Hepatocyte (in vitro differentiated cells): ENCODE measurements at regions not wholly inside any gene's neighbourhood (a gene's known extent, or its start where the extent isn't known, plus 50 kb on each side); places are given as distances from the start of the nearest gene placed in this dataset.

ENCODE experiments used
- EZH2 ChIP-seq: fragments of 200-600 bp; sonication (generic); IDR thresholded peaks from 2 replicates; pipeline ENCODE4 v1.6.1; 2016; ENCODE audit warnings: antibody characterized with exemption, mild to moderate bottlenecking, borderline replicate concordance
- TF ChIP-seq, protein P1 (sequence below): fragments of 200-600 bp; sonication (generic); IDR thresholded peaks from 2 replicates; pipeline ENCODE4 v1.5.1; 2016; ENCODE audit warnings: antibody characterized with exemption, mild to moderate bottlenecking; ENCODE audit not compliant: poor library complexity

DNA sequence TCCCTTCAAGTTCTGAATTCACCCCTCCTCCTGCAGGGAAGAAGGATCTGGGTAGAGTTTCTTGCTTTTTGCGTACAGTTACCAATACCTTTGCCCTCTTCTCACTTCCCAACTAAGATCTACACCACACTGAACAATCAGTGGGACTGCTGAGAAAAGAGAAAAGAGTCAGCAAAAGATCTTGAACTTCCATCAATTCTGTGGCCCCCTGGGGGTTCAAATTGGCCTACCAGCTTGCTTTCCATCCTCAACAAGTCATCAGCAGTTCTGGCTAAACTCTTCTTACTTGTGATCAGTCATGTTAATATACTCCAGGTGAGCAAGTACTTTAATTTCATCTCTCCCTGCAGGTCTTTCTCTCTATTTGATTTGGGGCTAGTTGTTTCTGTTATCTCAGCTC is 739.3 kb upstream of the LRRTM4 start:
- TF ChIP-seq, protein P1, sequence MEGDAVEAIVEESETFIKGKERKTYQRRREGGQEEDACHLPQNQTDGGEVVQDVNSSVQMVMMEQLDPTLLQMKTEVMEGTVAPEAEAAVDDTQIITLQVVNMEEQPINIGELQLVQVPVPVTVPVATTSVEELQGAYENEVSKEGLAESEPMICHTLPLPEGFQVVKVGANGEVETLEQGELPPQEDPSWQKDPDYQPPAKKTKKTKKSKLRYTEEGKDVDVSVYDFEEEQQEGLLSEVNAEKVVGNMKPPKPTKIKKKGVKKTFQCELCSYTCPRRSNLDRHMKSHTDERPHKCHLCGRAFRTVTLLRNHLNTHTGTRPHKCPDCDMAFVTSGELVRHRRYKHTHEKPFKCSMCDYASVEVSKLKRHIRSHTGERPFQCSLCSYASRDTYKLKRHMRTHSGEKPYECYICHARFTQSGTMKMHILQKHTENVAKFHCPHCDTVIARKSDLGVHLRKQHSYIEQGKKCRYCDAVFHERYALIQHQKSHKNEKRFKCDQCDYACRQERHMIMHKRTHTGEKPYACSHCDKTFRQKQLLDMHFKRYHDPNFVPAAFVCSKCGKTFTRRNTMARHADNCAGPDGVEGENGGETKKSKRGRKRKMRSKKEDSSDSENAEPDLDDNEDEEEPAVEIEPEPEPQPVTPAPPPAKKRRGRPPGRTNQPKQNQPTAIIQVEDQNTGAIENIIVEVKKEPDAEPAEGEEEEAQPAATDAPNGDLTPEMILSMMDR = no peak
- TF ChIP-seq EZH2 = no peak
